ENCODE measurements at regions not wholly inside any gene's neighbourhood (a gene's known extent, or its start where the extent isn't known, plus 50 kb on each side); places are given as distances from the start of the nearest gene placed in this dataset.

DNA sequence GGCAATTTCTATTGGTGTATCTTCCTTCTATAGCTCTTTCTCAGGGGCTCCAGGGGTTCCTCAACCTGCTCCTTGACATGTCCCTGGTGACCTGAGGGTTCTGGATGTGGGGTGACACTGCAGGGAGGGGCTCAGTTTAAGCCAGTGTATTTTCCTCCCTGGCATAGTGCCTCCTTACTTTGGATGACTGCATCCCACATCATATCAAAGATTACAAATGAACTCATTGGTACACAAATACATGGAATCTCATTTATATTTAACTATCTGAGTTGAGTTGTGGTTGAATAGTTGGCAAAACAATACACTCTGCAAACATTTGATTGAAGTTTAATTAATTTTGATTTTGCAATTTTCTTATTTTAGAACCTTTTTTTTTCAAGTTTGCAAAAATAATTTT is 268.2 kb upstream of the SKOR2 start:
- Histone ChIP-seq H2BK20ac (ENCODE audit: low read depth, low read length) (no peak overlapping the region), H2BK120ac (ENCODE audit: low read depth, low read length) (no peak overlapping the region), H4K8ac (ENCODE audit: low read depth in 2 of 2, low read length in 2 of 2) (no peak overlapping the region), H3K56ac (ENCODE audit: extremely low read depth, insufficient read depth, low read length) (no peak overlapping the region), H3K9me1 (ENCODE audit: insufficient read depth, low read length) (no peaks in the 10 kb centered on the region), H3K27ac (ENCODE audit: insufficient read depth, low read length) (no peak overlapping the region), H3K36me3 (ENCODE audit: control insufficient read depth, insufficient read depth, low read length) (no peaks in the 10 kb centered on the region), H3K9me3 (ENCODE audit: control insufficient read depth, insufficient read depth, low read length) (0 out of 2 replicates have a peak, but pooled peaks cover 2% of the 10 kb centered on the region), H3K4me2 (ENCODE audit: low read depth, low read length) (no peak overlapping the region), H2AFZ (replicated peaks; ENCODE audit: low read length, poor library complexity) (no peak overlapping the region), H2BK15ac (ENCODE audit: low read depth, low read length) (no peak overlapping the region), H2AK9ac (replicated peaks; ENCODE audit: low read depth, low read length, poor library complexity) (no peak overlapping the region), H3K9ac (ENCODE audit: low read depth, low read length) (no peak overlapping the region), H2BK5ac (ENCODE audit: low read depth, low read length, poor library complexity, severe bottlenecking) (no peak overlapping the region), H4K20me1 (ENCODE audit: insufficient read depth, low read length) (no peaks in the 10 kb centered on the region), H3K4me1 (ENCODE audit: control insufficient read depth, insufficient read depth, low read length) (no peaks in the 10 kb centered on the region), H3K4me3 (ENCODE audit: insufficient read depth, low read depth, low read length) (no peak overlapping the region), H4K91ac (ENCODE audit: insufficient read depth, low read depth, low read length) (no peak overlapping the region), H3K79me1 (ENCODE audit: low read depth in 1 of 2, low read length in 2 of 2) (no peaks in the 10 kb centered on the region), H3K4ac (ENCODE audit: low read depth, low read length) (no peak overlapping the region), H2AK5ac (ENCODE audit: low read depth, low read length) (no peak overlapping the region), H4K5ac (ENCODE audit: low read depth, low read length) (no peak overlapping the region), H3K27me3 (ENCODE audit: control insufficient read depth, insufficient read depth, low read length) (no peaks in the 10 kb centered on the region), H3K23ac (ENCODE audit: low read depth, low read length) (no peak overlapping the region), H3K14ac (replicated peaks; ENCODE audit: low read depth, low read length) (no peak overlapping the region), H3K18ac (ENCODE audit: low read depth, low read length) (no peak overlapping the region)
- ATAC-seq (ENCODE audit: low read depth): no peak
- intact Hi-C loops (cut with micrococcal nuclease): no loop called here
- CTCF ChIA-PET: no interaction called here
- DNase-seq: no peak
- dilution Hi-C loops (cut with HindIII; ENCODE audit: low sequenced_read_pairs, unreplicated experiment): no loop called here
- in situ Hi-C loops (cut with MboI; ENCODE audit: low sequenced_read_pairs): no loop called here
- POLR2A ChIA-PET (ENCODE audit: unreplicated experiment): no interaction called here
- TF ChIP-seq CHD1 (IDR thresholded peaks at IDR 0.05; ENCODE audit: low read depth, low read length): no peak
- TF ChIP-seq, protein P1, sequence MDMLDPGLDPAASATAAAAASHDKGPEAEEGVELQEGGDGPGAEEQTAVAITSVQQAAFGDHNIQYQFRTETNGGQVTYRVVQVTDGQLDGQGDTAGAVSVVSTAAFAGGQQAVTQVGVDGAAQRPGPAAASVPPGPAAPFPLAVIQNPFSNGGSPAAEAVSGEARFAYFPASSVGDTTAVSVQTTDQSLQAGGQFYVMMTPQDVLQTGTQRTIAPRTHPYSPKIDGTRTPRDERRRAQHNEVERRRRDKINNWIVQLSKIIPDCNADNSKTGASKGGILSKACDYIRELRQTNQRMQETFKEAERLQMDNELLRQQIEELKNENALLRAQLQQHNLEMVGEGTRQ (IDR thresholded peaks at IDR 0.05; ENCODE audit: low read depth, low read length): no peak
- TF ChIP-seq MAFK (IDR thresholded peaks at IDR 0.05; ENCODE audit: low read depth, low read length): no peak
- TF ChIP-seq BHLHE40 (IDR thresholded peaks at IDR 0.05; ENCODE audit: low read depth, low read length): no peak
- no TSS peak for BruUV-seq (replicated peaks)
